Ectodermal cell (in vitro differentiated cells): ENCODE measurements at regions not wholly inside any gene's neighbourhood (a gene's known extent, or its start where the extent isn't known, plus 50 kb on each side); places are given as distances from the start of the nearest gene placed in this dataset.

Experiments
- H3K27ac ChIP-seq: 2 replicates; pipeline ENCODE4 v1.7.0; 2013; ENCODE audit warnings: mild to moderate bottlenecking, low read depth, low read length; ENCODE audit not compliant: insufficient read depth, poor library complexity, severe bottlenecking
- H3K27me3 ChIP-seq: 2 replicates; pipeline ENCODE4 v1.7.0; 2013; ENCODE audit warnings: mild to moderate bottlenecking, low read length; ENCODE audit not compliant: insufficient read depth, control insufficient read depth, poor library complexity, severe bottlenecking
- H3K36me3 ChIP-seq: one replicate; pipeline ENCODE4 v1.7.0; 2013; ENCODE audit warnings: low read length; ENCODE audit not compliant: control insufficient read depth, insufficient read depth
- H3K4me1 ChIP-seq: one replicate; pipeline ENCODE4 v1.7.0; 2013; ENCODE audit warnings: low read length; ENCODE audit not compliant: control insufficient read depth, insufficient read depth
- H3K4me3 ChIP-seq: 2 replicates; pipeline ENCODE4 v1.7.0; 2013; ENCODE audit warnings: low read depth, low read length, control low read depth; ENCODE audit not compliant: insufficient read depth
- H3K9me3 ChIP-seq: 2 replicates; pipeline ENCODE4 v1.7.0; 2013; ENCODE audit warnings: mild to moderate bottlenecking, low read length, moderate library complexity; ENCODE audit not compliant: control insufficient read depth
- WGBS, 2 experiments: methylation state at CpG; one replicate each; pipeline ENCODE4 v1.1.7; 2013; ENCODE audit warnings: missing lambda C conversion rate in 2 of 2; 5-methylcytosine and 5-hydroxymethylcytosine counted together

- Histone ChIP-seq H3K27ac (no peak overlapping the region), H3K9me3 (no peaks in the 10 kb centered on the region), H3K4me3 (no peak overlapping the region), H3K36me3 (no peaks in the 10 kb centered on the region), H3K4me1 (no peaks in the 10 kb centered on the region), H3K27me3 (no peaks in the 10 kb centered on the region)
- 94% methylated on average over 16 to 17 of the region's 17 CpGs for WGBS, 2 experiments
Observed at GRCh38 chr2:61688369-61689334, 150.5 kb upstream of the XPO1 start.

DNA sequence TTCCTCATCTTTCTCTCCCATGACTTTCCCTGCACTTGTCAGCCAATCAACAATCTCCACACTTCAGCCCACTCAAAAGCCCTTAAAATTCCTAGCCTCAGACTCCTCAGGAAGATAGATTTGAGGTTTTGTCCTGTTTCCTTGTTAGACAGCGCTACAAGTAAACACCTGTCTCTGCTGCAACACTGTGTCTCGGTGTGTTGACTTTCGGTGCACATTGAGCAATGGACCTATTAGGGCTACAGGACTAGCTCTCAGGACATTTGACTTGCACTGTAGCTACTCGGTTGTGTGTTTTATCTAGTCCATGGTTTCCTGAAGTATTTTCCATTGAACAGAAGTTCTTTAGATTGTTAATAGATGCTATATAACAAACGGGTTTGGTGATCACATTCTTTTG, 140.9 kb upstream of the XPO1 start:
- no peaks in the 10 kb centered on the region for H3K4me1 ChIP-seq
- 93 to 96% methylated on average over 5 of the region's 5 CpGs for WGBS, 2 experiments
- H3K27me3 ChIP-seq, result no peaks in the 10 kb centered on the region
- H3K9me3 ChIP-seq, result no peaks in the 10 kb centered on the region
- no peaks in the 10 kb centered on the region for H3K36me3 ChIP-seq
- H3K27ac ChIP-seq, result no peak overlapping the region
- H3K4me3 ChIP-seq, result no peak overlapping the region

DNA sequence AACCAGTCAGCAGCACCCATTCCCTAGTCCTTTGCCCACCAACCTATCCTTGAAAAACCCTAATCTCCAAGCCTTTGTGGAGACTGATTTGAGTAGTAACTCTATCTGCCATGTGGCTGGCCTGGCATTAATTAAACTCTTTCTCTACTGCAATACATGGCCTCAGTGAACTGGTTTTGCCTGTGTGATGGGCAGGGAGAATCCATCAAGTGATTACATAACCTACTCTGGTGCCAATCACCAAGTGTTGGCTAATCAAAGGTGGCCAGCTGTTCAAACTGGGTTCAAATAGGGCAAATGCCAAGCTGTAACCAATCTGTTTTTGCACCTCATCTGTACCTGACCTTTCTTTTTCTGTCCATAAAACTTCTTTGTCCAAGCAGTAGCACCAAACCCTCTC, 139.8 kb upstream of the XPO1 start:
- H3K36me3 ChIP-seq, result no peaks in the 10 kb centered on the region
- H3K4me1 ChIP-seq, result no peaks in the 10 kb centered on the region
- H3K4me3 ChIP-seq, result no peak overlapping the region
- no peaks in the 10 kb centered on the region for H3K27me3 ChIP-seq
- no peak overlapping the region for H3K27ac ChIP-seq
- no peaks in the 10 kb centered on the region for H3K9me3 ChIP-seq

DNA sequence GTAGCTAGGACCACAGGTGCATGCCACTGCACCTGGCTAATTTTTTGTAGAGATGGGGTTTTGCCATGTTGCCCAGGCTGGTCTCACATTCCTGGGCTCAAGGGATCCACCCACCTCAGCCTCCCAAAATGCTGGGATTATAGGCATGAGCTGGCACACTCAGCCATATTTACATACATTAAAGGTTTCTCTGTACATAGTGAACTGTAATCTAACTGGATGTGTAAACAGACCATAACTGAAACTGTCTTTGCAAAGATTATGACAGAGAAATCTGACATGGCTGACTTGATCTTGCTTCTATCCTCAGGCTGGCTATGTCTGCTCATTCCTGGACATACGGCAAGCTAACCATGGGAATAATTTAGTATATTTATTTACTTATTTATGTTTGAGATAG, 139.2 kb upstream of the XPO1 start:
- H3K36me3 ChIP-seq, result no peaks in the 10 kb centered on the region
- no peak overlapping the region for H3K4me3 ChIP-seq
- 100% methylated on average over 1 of the region's 1 CpG; no CpG with 5 or more reads in 1 of the 2 experiments for WGBS, 2 experiments
- H3K27ac ChIP-seq, result no peak overlapping the region
- no peaks in the 10 kb centered on the region for H3K4me1 ChIP-seq
- H3K27me3 ChIP-seq, result no peaks in the 10 kb centered on the region
- H3K9me3 ChIP-seq, result no peaks in the 10 kb centered on the region

- peaks cover 5% of the 10 kb centered on the region for H3K4me1 ChIP-seq
Observed at GRCh38 chr2:61675204-61675603, 137.0 kb upstream of the XPO1 start.

DNA sequence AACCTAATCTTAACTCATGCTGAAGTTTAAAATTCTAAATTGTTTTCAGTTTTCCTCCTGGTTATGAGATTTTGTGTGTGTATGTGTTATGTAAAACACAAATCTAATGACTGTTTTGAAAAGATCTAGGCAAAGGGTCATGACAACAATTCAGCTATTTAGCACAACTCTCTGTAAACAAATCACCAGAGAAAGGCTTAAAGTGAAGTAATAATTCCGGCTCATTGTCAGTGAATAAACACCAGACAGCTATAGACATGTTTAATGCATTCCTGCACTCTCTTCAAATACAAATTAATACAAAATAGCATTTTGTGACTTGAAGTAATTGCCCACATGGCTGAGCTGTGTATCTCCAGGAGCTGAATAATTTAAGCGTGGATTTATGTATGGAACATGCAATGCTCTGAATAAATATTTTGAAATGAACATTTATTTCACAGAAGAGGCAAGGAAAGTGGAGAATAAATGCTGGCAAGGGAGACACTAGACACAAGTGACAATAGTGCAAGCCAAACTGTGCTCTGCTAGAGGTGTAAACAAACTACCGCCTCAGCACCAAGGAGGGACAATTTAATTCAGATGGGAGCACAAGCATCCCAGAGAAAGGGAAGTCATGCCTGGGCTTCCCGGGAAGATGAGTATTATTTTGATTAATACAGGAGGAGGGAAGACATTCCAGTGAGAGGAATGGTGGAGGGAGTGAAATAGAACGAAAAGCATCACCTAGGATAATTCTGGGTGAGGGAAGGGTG, 133.6 kb upstream of the XPO1 start:
- Histone ChIP-seq H3K4me3 (no peak overlapping the region), H3K27ac (no peak overlapping the region), H3K9me3 (no peaks in the 10 kb centered on the region), H3K36me3 (no peaks in the 10 kb centered on the region), H3K27me3 (no peaks in the 10 kb centered on the region), H3K4me1 (peaks cover 5% of the 10 kb centered on the region)
- 85% methylated on average over 5 of the region's 5 CpGs for WGBS, 2 experiments

More at GRCh38 chr2:61675204-61675603, 137.0 kb upstream of the XPO1 start:
- Histone ChIP-seq H3K27me3 (no peaks in the 10 kb centered on the region), H3K36me3 (no peaks in the 10 kb centered on the region), H3K4me3 (no peak overlapping the region), H3K9me3 (no peaks in the 10 kb centered on the region), H3K27ac (no peak overlapping the region)

DNA sequence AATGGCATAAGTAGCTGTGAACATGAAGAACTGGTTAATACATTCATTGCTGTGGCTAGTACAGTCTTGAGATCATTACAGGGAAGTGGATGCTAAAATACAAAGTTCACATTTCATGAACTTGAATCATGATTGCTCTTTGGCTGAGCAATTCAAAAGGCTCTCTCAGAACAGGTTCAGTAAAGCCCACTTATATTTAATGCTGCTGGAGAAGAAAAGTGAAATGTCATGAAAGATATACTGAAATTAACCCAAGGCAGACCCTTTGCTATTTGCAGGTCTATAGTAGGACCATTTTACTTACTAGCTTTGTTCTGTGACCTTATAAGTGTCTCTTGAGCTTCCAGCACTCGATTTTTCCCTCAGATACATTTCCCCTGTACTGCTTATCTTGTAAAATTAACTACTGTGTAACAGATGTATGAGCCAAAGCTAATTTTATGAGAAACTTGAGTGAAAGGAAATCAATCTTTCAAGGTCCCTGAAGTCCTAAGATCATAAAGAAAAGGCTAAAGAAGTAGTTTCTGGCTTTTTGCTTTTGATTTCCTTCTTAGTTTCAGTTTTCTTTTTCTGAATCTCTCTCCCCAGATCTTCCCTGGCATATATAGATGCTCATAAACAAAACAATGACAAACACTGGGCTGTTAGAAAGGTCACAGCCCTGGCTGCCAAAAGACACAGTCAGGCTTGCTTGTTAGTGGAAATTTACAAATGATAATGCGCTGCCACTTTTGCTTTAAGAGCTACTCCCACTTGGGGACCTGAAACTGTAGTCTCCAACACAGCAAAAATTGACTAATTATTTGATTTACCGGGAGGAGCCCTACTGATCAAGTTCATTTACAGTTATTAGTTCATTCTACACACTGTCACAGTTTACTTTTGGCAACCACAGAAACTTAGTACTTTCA, 132.7 kb upstream of the XPO1 start:
- peaks cover 5% of the 10 kb centered on the region for H3K4me1 ChIP-seq
- H3K9me3 ChIP-seq, result no peaks in the 10 kb centered on the region
- no peak overlapping the region for H3K4me3 ChIP-seq
- no peaks in the 10 kb centered on the region for H3K27me3 ChIP-seq
- no peak overlapping the region for H3K27ac ChIP-seq
- WGBS, 2 experiments, result 75 to 76% methylated on average over 2 to 3 of the region's 3 CpGs
- no peaks in the 10 kb centered on the region for H3K36me3 ChIP-seq

DNA sequence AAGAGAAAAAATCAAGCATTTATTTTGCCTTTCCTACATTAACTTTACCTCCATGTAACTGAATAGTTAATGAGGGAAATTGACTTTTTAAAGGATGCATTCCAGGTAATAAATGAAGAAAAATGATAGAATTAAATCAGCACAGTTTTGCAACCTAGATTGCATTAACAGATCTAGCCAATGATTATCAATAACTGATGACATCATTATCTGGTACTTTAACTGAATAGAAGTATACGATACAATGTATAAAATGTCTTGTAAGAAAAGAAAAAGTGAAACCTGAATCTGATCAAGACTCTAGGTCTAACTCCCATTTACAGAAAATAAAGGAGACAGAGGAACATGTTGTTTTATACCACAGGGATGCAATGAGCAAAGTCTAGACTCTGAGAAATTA, 126.0 kb upstream of the XPO1 start:
- no peaks in the 10 kb centered on the region for H3K9me3 ChIP-seq
- H3K36me3 ChIP-seq, result no peaks in the 10 kb centered on the region
- WGBS, 2 experiments, result 100% methylated on average over 1 of the region's 1 CpG; no CpG with 5 or more reads in 1 of the 2 experiments
- no peak overlapping the region for H3K4me3 ChIP-seq
- H3K27ac ChIP-seq, result no peak overlapping the region
- H3K4me1 ChIP-seq, result no peaks in the 10 kb centered on the region
- H3K27me3 ChIP-seq, result no peaks in the 10 kb centered on the region

DNA sequence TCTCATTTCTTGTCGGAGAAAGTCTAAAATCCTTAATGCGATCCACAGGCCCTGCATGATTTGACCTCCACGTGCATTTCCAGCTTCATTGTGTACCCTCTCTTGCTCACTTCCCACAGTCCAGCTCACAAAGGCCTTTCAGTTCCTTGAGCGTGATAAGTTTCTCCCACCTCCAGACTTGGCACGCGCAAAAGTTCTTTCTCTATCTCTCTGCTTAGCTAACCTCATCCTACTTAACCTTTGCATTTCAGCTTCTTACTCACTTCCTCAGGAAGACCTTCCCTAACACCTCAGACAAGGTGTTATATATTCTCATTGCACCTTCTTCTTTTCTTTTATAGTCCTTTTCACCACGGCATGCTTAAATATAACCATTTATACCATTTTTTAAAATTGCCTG, 124.8 kb upstream of the XPO1 start:
- 93 to 94% methylated on average over 6 to 7 of the region's 7 CpGs for WGBS, 2 experiments
- H3K9me3 ChIP-seq, result no peaks in the 10 kb centered on the region
- no peaks in the 10 kb centered on the region for H3K36me3 ChIP-seq
- H3K27me3 ChIP-seq, result no peaks in the 10 kb centered on the region
- no peak overlapping the region for H3K27ac ChIP-seq
- H3K4me3 ChIP-seq, result no peak overlapping the region
- H3K4me1 ChIP-seq, result no peaks in the 10 kb centered on the region
